Peyer's patch (tissue), 4 donors: ENCODE measurements at regions not wholly inside any gene's neighbourhood (a gene's known extent, or its start where the extent isn't known, plus 50 kb on each side); places are given as distances from the start of the nearest gene placed in this dataset.

Source experiments
- CTCF ChIP-seq, 6 experiments: fragments of 450-650 bp in 4 of 6; fragments of 200-600 bp in 2 of 6; sonication (generic) in 1 of 6; IDR thresholded peaks; one replicate each; pipeline ENCODE4 v1.5.1; 2017 to 2019; ENCODE audit warnings: antibody characterized with exemption in 6 of 6, mild to moderate bottlenecking in 3 of 6, moderate library complexity in 1 of 6
- POLR2A ChIP-seq, 2 donors: fragments of 450-650 bp; IDR thresholded peaks; one replicate each; pipeline ENCODE4 v1.5.1; 2017; ENCODE audit warnings: antibody characterized with exemption in 2 of 2, mild to moderate bottlenecking in 2 of 2, moderate library complexity in 2 of 2

GRCh38 chr3:23044463-23044862 lies 158.7 kb upstream of the UBE2E2 start:
- no peak for TF ChIP-seq CTCF (IDR thresholded peaks at IDR 0.05)
- no peak for TF ChIP-seq POLR2A (IDR thresholded peaks at IDR 0.05)
